C4-2B (cell line): ENCODE measurements at regions not wholly inside any gene's neighbourhood (a gene's known extent, or its start where the extent isn't known, plus 50 kb on each side); places are given as distances from the start of the nearest gene placed in this dataset.

Source experiments
- ZFX ChIP-seq: fragments of 450-650 bp; IDR thresholded peaks from 2 replicates; pipeline ENCODE4 v1.6.1; 2017
- TF ChIP-seq, protein P1 (sequence below): fragments of 450-650 bp; conservative IDR thresholded peaks from 2 replicates; pipeline ENCODE4 v1.5.1; 2017; ENCODE audit warnings: mild to moderate bottlenecking

DNA sequence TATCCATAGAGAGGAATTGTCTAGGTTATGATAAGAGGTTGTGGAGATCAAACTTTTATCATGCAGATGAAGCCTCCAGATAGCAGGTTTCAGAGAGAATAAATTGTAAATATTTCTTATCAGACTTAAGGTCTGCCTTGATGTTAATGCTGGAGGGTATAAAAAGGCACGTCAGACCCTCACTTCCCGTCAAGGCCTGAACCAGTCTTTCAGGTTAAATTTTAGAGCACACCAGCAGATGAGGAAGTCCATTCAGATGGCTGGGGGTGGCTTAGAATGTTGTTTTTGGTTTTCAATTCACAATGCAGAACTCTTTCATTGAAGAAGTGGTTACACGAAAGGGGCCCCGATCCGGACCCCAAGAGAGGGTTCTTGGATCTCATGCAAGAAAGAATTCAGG lies 144.4 kb upstream of the FBXO11 start:
- TF ChIP-seq, protein P1, sequence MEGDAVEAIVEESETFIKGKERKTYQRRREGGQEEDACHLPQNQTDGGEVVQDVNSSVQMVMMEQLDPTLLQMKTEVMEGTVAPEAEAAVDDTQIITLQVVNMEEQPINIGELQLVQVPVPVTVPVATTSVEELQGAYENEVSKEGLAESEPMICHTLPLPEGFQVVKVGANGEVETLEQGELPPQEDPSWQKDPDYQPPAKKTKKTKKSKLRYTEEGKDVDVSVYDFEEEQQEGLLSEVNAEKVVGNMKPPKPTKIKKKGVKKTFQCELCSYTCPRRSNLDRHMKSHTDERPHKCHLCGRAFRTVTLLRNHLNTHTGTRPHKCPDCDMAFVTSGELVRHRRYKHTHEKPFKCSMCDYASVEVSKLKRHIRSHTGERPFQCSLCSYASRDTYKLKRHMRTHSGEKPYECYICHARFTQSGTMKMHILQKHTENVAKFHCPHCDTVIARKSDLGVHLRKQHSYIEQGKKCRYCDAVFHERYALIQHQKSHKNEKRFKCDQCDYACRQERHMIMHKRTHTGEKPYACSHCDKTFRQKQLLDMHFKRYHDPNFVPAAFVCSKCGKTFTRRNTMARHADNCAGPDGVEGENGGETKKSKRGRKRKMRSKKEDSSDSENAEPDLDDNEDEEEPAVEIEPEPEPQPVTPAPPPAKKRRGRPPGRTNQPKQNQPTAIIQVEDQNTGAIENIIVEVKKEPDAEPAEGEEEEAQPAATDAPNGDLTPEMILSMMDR, result no peak
- TF ChIP-seq ZFX, result no peak
